IPS DF 4.7 (cell line): ENCODE measurements at regions not wholly inside any gene's neighbourhood (a gene's known extent, or its start where the extent isn't known, plus 50 kb on each side); places are given as distances from the start of the nearest gene placed in this dataset.
"Not testable (repeated sequence)": the region's sequence is repeated elsewhere in the genome, so short reads cannot be mapped to it uniquely, and the experiment has no call there.

Experiments
- DNase-seq: peaks from one replicate; pipeline ENCODE4 v3.0.0-alpha.2; 2013; ENCODE audit warnings: low spot score; ENCODE audit errors: extremely low read depth

- DNase-seq: no peak
Measured at GRCh38 chr5:88666761-88667495, 216.1 kb downstream of the MEF2C start.

GRCh38 chr5:88665750-88666215 lies 217.2 kb downstream of the MEF2C start:
- no peak for DNase-seq

- no peak for DNase-seq
Measured at GRCh38 chr5:88664645-88665044, 218.3 kb downstream of the MEF2C start.

GRCh38 chr5:88663793-88664216 lies 219.2 kb downstream of the MEF2C start:
- no peak for DNase-seq

- DNase-seq: no peak
Measured at GRCh38 chr5:88662846-88663245, 220.1 kb downstream of the MEF2C start.

GRCh38 chr5:88661806-88662207 lies 221.2 kb downstream of the MEF2C start:
- DNase-seq: no peak

- no peak for DNase-seq
Measured at GRCh38 chr5:88660947-88661805, 221.8 kb downstream of the MEF2C start.

GRCh38 chr5:88660264-88660946 lies 222.6 kb downstream of the MEF2C start:
- no peak for DNase-seq

GRCh38 chr5:88659529-88660263 lies 223.3 kb downstream of the MEF2C start:
- DNase-seq: no peak

- DNase-seq: no peak
Measured at GRCh38 chr5:88658886-88659285, 224.1 kb downstream of the MEF2C start.

GRCh38 chr5:88657906-88658775 lies 224.8 kb downstream of the MEF2C start:
- no peak for DNase-seq

- no peak for DNase-seq
Measured at GRCh38 chr5:88657136-88657535, 225.8 kb downstream of the MEF2C start.

GRCh38 chr5:88656221-88656950 lies 226.6 kb downstream of the MEF2C start:
- no peak for DNase-seq

GRCh38 chr5:88653471-88653870 lies 229.5 kb downstream of the MEF2C start:
- DNase-seq: no peak

GRCh38 chr5:88647901-88648300 lies 235.1 kb downstream of the MEF2C start:
- no peak for DNase-seq

GRCh38 chr5:88646866-88647265 lies 236.1 kb downstream of the MEF2C start:
- DNase-seq: no peak

GRCh38 chr5:88644676-88645075 lies 238.3 kb downstream of the MEF2C start:
- DNase-seq: no peak

- no peak for DNase-seq
Measured at GRCh38 chr5:88643315-88643714, 239.7 kb downstream of the MEF2C start.

- DNase-seq: no peak
Measured at GRCh38 chr5:88634014-88634413, 249.0 kb downstream of the MEF2C start.

- not testable (repeated sequence) for DNase-seq
Measured at GRCh38 chr5:88622890-88623289, 260.1 kb downstream of the MEF2C start.
